HG02588 (cell line): ENCODE measurements at regions not wholly inside any gene's neighbourhood (a gene's known extent, or its start where the extent isn't known, plus 50 kb on each side); places are given as distances from the start of the nearest gene placed in this dataset.
"Not testable (repeated sequence)": the region's sequence is repeated elsewhere in the genome, so short reads cannot be mapped to it uniquely, and the experiment has no call there.

ENCODE experiments used
- ATAC-seq: cut with Tn5 transposase; IDR thresholded peaks from one replicate; pipeline ENCODE4 v1.9.1; 2021; ENCODE audit warnings: mild to moderate bottlenecking, moderate library complexity; ENCODE audit not compliant: unreplicated experiment

GRCh38 chr2:58634653-58635370 lies 393.7 kb upstream of the FANCL start:
- no peak for ATAC-seq

GRCh38 chr2:58633613-58634365 lies 392.7 kb upstream of the FANCL start:
- no peak for ATAC-seq

DNA sequence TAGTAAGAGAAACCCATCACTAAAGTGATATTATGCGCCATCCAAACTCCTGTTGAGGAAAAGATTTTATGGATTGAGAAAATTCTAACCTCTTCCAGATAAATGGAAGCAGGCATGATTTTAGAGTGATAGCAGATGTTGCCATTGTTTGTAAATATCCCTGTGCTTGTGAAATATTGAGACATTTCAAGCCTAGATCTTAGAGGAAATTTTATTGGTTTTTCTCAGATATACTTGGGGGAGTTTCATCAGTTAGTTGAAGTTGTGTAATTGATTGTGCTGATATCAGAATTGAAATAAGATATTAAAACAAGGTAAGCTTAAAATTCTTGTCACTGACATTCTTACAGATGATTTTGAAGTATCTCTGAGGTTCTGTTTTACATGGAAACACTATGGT lies 390.9 kb upstream of the FANCL start:
- ATAC-seq: no peak

- ATAC-seq: no peak
Measured at GRCh38 chr2:58629545-58630119, 388.5 kb upstream of the FANCL start.

GRCh38 chr2:58620896-58621295 lies 379.8 kb upstream of the FANCL start:
- ATAC-seq: no peak

DNA sequence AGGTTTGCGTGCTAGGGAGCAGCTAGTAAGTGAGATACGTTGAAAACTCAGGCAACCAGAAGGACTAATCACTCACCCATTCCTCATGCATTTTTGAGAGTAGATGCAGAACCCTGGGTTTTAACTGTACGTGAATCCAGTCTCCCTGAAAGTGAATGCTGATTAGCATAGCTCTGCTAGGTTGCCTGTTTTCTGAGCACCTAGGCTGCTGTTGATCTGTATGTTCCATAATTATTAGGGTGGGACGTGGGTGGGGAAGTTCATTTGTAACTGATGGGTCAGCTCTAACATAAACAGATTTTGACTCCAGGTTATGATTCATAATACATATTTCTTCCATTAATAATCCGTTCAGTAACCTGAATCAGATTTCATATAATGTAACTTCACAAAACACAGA lies 379.0 kb upstream of the FANCL start:
- ATAC-seq: no peak

DNA sequence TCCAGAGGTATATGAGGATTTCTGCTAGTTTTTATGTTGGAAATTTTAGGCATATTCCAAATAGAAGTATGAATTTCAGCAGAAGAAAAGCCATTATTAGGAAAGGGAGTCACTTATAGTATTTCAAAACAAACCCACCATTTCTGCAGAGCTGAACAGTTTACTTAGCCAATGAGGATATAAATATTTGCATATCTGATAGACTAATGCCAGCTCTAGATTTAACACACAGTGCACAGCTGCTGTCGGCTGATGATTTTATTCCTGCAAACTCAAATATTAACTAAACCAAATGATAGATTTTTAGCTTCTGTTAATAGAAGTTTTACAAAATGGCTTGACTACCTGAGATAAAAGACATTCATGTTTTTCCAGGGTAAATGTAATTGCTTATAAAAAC lies 375.8 kb upstream of the FANCL start:
- no peak for ATAC-seq

DNA sequence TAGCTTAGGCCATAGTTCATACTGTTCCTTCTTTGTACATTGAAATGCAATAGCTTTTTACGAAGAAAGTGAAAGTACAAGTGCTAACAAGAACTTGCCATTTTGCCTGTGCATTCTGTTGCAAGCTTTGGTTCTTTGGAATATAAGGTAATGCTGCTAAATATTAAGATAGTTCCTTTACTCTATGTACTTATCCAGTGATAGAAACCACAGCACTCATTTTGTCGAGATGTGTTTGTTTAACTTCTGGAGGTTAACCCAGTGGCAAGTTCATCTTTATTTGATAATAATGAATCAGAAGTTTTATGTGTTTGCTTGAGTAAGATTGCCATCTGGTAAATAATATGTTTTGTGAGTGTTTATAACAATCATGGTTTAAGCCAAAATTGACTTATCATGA lies 373.1 kb upstream of the FANCL start:
- ATAC-seq: no peak

DNA sequence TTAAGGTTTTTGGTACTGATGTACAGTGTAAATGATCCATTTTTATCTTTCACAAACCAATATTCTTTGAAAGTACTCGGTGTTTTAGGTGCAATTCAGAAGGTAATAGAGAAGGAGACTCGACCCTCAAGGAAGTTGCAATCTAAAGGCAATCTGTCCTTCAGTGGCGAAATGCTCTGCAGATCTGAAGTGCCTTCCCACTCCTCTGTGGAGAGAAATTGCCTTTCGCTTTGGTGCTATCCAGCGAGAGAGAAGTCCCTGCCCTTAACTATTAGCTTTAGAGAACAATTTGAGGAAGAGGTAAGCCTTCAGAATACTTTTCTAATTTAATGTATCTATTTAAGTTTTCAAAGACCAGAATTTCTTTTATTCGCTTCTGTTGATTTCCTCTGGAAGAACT lies 371.8 kb upstream of the FANCL start:
- ATAC-seq: no peak

DNA sequence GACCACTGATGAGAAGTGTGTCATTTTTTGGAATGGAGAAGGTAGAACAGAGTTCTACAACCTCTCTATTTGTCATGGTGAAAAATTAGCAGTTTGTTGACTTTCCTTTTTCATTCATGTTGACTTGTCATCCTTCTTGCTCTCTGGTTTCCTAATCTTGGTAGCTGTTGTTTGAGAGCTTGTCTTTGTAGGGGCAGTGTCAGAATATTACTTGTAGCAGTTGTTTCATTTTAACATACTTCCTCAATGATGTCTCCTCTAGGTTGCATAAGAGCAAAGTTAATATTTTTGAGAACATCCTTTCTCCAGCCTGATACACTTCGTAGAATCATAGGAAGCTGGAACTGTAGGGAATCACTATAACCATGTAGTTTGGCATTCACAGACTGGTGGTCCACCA lies 368.2 kb upstream of the FANCL start:
- no peak for ATAC-seq

GRCh38 chr2:58608146-58608545 lies 367.0 kb upstream of the FANCL start:
- ATAC-seq: no peak

GRCh38 chr2:58607448-58607847 lies 366.3 kb upstream of the FANCL start:
- no peak for ATAC-seq

DNA sequence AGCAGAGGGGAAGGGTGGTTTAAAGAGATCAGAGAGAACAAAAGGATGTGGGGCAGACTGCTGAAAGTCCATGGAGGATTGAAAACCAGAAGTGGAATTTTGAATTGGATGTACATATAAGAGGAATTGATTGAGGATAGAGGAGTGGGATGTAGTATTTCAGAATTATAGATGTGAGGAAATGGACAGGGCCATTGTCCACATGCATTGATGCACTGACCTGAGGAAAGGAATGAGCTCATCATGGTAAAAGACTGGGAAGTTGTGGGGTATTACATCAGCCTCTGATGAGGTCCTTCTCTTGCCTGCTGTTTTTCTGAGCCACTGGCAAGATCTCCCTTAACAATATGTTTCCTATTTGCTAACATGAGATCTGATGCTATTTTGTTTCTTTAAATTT lies 365.7 kb upstream of the FANCL start:
- ATAC-seq: no peak

GRCh38 chr2:58604096-58604495 lies 363.0 kb upstream of the FANCL start:
- no peak for ATAC-seq

- no peak for ATAC-seq
Measured at GRCh38 chr2:58601017-58601416, 359.9 kb upstream of the FANCL start.

DNA sequence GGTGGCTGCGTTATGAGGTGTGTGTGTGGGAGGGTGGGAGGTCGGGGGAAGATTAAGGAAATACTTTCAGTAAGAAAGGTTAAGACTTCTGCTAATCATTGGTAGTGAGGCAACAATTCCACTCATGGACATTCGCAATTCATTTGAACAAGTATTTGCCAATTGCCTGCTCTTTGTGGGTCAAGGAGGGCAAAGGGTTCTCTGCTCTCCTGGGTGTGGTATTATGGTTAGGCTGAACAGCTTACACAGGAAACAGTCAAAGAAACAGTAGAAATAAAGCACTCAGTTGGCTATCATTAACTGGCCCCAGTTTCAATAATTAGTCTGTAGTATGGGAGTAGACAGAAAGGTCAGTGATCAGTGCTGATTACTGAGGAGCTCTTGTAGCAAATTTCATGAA lies 357.0 kb upstream of the FANCL start:
- ATAC-seq: no peak

GRCh38 chr2:58595714-58596113 lies 354.6 kb upstream of the FANCL start:
- ATAC-seq: no peak

- ATAC-seq: no peak
Measured at GRCh38 chr2:58594762-58595161, 353.6 kb upstream of the FANCL start.

GRCh38 chr2:58594175-58594574 lies 353.1 kb upstream of the FANCL start:
- no peak for ATAC-seq

- ATAC-seq: not testable (repeated sequence)
Measured at GRCh38 chr2:58586178-58586577, 345.1 kb upstream of the FANCL start.

- no peak for ATAC-seq
Measured at GRCh38 chr2:58585233-58585632, 344.1 kb upstream of the FANCL start.

DNA sequence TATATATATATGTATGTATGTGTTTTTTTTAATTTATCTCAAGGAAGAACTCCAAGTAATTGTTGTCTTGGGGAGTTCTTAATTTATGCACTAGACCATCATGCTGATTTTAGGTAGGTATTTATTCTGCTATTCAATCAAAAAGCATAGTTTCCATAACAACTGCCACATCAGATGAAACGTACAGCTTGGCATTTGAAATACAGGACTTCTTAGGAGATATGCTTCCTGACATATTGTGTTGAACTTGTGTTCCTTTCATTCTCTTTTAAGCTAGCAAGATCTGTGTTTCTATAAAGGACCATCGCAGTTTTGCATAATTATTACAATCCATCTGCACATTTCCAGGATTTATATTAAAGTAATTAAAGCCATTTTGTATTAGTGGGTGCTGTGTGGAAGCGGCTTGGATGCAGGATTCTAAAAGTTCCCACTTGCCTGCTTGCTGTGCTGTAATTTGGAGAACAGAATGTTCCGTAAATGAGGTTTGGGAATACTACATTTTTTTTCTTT lies 343.5 kb upstream of the FANCL start:
- ATAC-seq: no peak
